ENCODE measurements at regions not wholly inside any gene's neighbourhood (a gene's known extent, or its start where the extent isn't known, plus 50 kb on each side); places are given as distances from the start of the nearest gene placed in this dataset.

GRCh38 chr12:93005928-93006392 is 76.9 kb upstream of the EEA1 start:
- intact Hi-C loops (cut with micrococcal nuclease; ENCODE audit: unreplicated experiment), result loop anchor here (1.0 to 5.0 kb wide), 5 partner anchors 10 to 219 kb away; no protein-coding TSS in a partner anchor
- peak; percentile 80 to 82 for DNase-seq
- Histone ChIP-seq H3K9me3 (no peaks in the 10 kb centered on the region), H3K4me3 (ENCODE audit: low read depth, low read length) (peak overlapping the region; percentile 41), H3K36me3 (ENCODE audit: control insufficient read depth, insufficient read depth, low read length) (no peaks in the 10 kb centered on the region), H3K27me3 (replicated peaks; ENCODE audit: control insufficient read depth, insufficient read depth, low read length) (no peaks in the 10 kb centered on the region), H3K4me1 (peaks cover 66% of the 10 kb centered on the region)
- H3K27me3 Mint-ChIP-seq (ENCODE audit: insufficient read depth, unreplicated experiment), result no peaks in the 10 kb centered on the region
- ChIA-PET POLR2A (interaction anchor here (0.7 to 1.6 kb wide), 4 partner anchors 10 to 131 kb away, joined by 3 to 8 read pairs (median 3); no protein-coding TSS in a partner anchor), CTCF (interaction anchor here (2.3 kb wide), 1 partner anchor 10 kb away, joined by 8 read pairs; no protein-coding TSS in a partner anchor)
- peak overlapping the region; percentile 94 for H3K27ac Mint-ChIP-seq (ENCODE audit: unreplicated experiment)
- H3K4me3 Mint-ChIP-seq (ENCODE audit: unreplicated experiment), result peak overlapping the region; percentile 90
- H3K9me3 Mint-ChIP-seq (ENCODE audit: unreplicated experiment), result no peaks in the 10 kb centered on the region
- BruUV-seq (replicated peaks), result no TSS peak
- H3K4me1 Mint-ChIP-seq (ENCODE audit: low read depth, unreplicated experiment), result peaks cover 50% of the 10 kb centered on the region
- no peak for TF ChIP-seq CTCF (IDR thresholded peaks at IDR 0.05; ENCODE audit: insufficient read depth in 1 of 2, low read depth in 1 of 2, low read length in 1 of 2, severe bottlenecking in 1 of 2, unreplicated experiment in 1 of 2)
- H3K36me3 Mint-ChIP-seq (ENCODE audit: insufficient read depth, unreplicated experiment), result peaks cover 36% of the 10 kb centered on the region

DNA sequence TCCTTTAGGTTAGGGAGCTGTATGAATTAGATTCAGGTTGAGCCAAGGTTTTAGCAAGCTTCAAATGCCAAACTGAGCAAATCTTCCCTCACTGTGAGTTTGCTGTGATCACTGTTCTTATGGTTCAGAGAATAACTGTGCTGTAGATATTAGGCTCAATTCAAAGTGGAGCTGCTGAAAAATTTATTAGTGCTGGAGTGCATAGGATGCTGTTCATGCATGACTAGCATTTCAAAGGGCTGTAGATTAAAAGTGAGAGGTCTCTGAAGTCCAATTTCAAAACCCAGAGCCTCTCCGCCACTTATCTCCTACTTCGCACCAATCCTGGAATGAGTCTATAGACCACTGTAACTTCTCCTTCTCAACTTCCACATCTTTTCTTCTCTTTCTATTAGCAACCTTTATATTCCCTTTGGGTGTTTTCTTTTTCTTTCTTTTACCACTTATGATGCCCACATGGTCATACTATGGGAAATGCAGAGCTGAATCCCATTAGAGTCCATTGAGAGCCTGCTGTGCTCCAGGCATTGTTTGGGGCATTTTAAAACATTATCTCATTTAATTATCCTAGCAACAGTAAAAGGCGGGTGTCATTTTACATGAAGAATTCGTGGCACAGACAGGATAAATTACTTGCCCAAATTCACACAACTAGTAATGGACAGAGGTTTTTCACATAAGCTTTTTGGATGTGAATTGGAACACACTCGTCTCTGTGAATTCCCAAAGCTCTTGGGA is 77.5 kb upstream of the EEA1 start:
- H3K9me3 ChIP-seq, result no peaks in the 10 kb centered on the region
- no peaks in the 10 kb centered on the region for H3K27me3 ChIP-seq (replicated peaks; ENCODE audit: control insufficient read depth, insufficient read depth, low read length)
- DNase-seq, result no peak
- ChIA-PET POLR2A (interaction anchor here (0.6 to 1.6 kb wide), 2 partner anchors 116 to 311 kb away, joined by 7 to 8 read pairs; no protein-coding TSS in a partner anchor), CTCF (interaction anchor here (1.0 to 2.3 kb wide), 3 partner anchors 9 to 116 kb away, joined by 6 to 8 read pairs (median 7); no protein-coding TSS in a partner anchor)
- H3K36me3 ChIP-seq (ENCODE audit: control insufficient read depth, insufficient read depth, low read length), result no peaks in the 10 kb centered on the region
- Mint-ChIP-seq H3K27me3 (ENCODE audit: insufficient read depth, unreplicated experiment) (no peaks in the 10 kb centered on the region), H3K4me3 (ENCODE audit: unreplicated experiment) (peak overlapping the region; percentile 90), H3K27ac (ENCODE audit: unreplicated experiment) (peak overlapping the region; percentile 94), H3K9me3 (ENCODE audit: unreplicated experiment) (no peaks in the 10 kb centered on the region), H3K36me3 (ENCODE audit: insufficient read depth, unreplicated experiment) (peaks cover 42% of the 10 kb centered on the region), H3K4me1 (ENCODE audit: low read depth, unreplicated experiment) (peaks cover 44% of the 10 kb centered on the region)
- H3K4me3 ChIP-seq (ENCODE audit: low read depth, low read length), result peak overlapping the region; percentile 41
- TF ChIP-seq CTCF (IDR thresholded peaks at IDR 0.05; ENCODE audit: insufficient read depth in 1 of 2, low read depth in 1 of 2, low read length in 1 of 2, severe bottlenecking in 1 of 2, unreplicated experiment in 1 of 2), result no peak
- peaks cover 68% of the 10 kb centered on the region for H3K4me1 ChIP-seq
- intact Hi-C loops (cut with micrococcal nuclease; ENCODE audit: unreplicated experiment), result loop anchor here (1.0 to 5.0 kb wide), 5 partner anchors 10 to 219 kb away; no protein-coding TSS in a partner anchor
- TSS peak; percentile 57 for BruUV-seq (replicated peaks)

GRCh38 chr12:93007544-93007943 is 78.4 kb upstream of the EEA1 start:
- intact Hi-C loops (cut with micrococcal nuclease; ENCODE audit: unreplicated experiment), result loop anchor here (5.0 kb wide), 2 partner anchors 80 to 220 kb away; no protein-coding TSS in a partner anchor
- DNase-seq, result no peak
- Mint-ChIP-seq H3K4me1 (ENCODE audit: low read depth, unreplicated experiment) (peaks cover 43% of the 10 kb centered on the region), H3K36me3 (ENCODE audit: insufficient read depth, unreplicated experiment) (peaks cover 51% of the 10 kb centered on the region), H3K27ac (ENCODE audit: unreplicated experiment) (peak overlapping the region; percentile 94), H3K9me3 (ENCODE audit: unreplicated experiment) (no peaks in the 10 kb centered on the region), H3K4me3 (ENCODE audit: unreplicated experiment) (peak overlapping the region; percentile 90), H3K27me3 (ENCODE audit: insufficient read depth, unreplicated experiment) (no peaks in the 10 kb centered on the region)
- no peak for TF ChIP-seq CTCF (IDR thresholded peaks at IDR 0.05; ENCODE audit: insufficient read depth in 1 of 2, low read depth in 1 of 2, low read length in 1 of 2, severe bottlenecking in 1 of 2, unreplicated experiment in 1 of 2)
- H3K9me3 ChIP-seq, result no peaks in the 10 kb centered on the region
- ChIA-PET POLR2A (no interaction called here), CTCF (interaction anchor here (1.7 to 2.3 kb wide), 2 partner anchors 8 to 20 kb away, joined by 6 to 8 read pairs; no protein-coding TSS in a partner anchor)
- H3K36me3 ChIP-seq (ENCODE audit: control insufficient read depth, insufficient read depth, low read length), result 0 out of 2 replicates have a peak, but pooled peaks cover 1% of the 10 kb centered on the region
- H3K4me1 ChIP-seq, result peaks cover 69% of the 10 kb centered on the region
- H3K4me3 ChIP-seq (ENCODE audit: low read depth, low read length), result peak overlapping the region; percentile 41
- BruUV-seq (replicated peaks), result TSS peak; percentile 69
- no peaks in the 10 kb centered on the region for H3K27me3 ChIP-seq (replicated peaks; ENCODE audit: control insufficient read depth, insufficient read depth, low read length)

Measured in Caco-2 (cell line).